ENCODE measurements at regions not wholly inside any gene's neighbourhood (a gene's known extent, or its start where the extent isn't known, plus 50 kb on each side); places are given as distances from the start of the nearest gene placed in this dataset.

DNA sequence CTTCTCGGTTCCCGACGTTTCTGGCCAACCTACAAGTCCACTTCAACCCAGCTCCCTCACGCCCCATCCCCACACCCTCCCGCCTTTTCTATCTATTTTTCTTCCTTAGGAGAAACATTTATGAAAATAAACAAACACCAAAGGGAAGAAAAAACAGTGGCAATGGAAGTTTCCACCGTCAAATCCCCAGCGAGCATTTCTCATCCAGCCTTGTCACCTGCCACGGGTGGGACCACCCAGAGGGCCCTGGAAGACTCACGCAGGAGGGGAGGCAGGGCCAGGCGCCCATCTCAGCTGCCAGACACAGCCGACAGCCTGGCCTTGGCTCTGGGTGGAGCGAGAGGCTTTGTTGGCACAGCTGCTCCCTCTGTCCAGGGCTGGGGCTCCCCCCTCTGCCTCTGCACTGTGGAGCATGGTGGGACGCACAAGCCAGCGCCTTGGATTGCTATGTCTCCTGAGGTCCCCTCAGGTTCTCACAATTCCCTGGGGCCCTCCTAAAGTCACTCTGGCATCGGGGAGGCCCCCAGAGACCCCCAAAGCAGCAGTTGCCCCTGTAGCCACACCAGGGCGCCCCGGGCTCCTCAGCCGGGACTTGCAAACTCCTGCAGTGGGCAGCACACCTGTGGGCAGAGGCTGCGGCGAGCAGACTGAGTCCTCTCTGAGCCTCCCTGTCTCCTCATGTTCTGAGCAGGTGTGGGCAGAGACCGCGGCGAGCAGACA lies 395.7 kb upstream of the SALL3 start:
- intact Hi-C loops (cut with micrococcal nuclease), result no loop called here

GRCh38 chr18:78584459-78585022 lies 395.1 kb upstream of the SALL3 start:
- intact Hi-C loops (cut with micrococcal nuclease), result no loop called here

- intact Hi-C loops (cut with micrococcal nuclease), result no loop called here
These were observed 393.0 kb upstream of the SALL3 start for GRCh38 chr18:78586586-78586985.

DNA sequence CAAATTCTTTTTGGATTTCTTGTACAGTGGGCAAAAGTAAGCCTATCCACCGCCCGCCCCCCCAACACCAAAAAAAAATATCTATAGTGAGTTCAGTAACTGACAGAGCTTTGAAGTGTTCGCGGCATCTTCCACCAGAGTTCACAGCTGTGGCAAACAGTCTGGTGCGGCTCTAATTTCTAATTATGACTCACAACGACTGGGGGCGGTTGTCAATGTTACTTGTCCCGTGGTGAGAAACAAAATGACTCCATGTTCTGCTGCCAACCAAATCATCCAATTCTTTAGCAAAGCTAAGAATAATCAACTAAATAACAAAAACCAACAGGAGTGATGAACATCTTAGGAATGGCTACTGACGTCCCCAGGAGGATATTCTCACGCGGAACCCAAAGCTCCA lies 392.5 kb upstream of the SALL3 start:
- intact Hi-C loops (cut with micrococcal nuclease), result no loop called here

DNA sequence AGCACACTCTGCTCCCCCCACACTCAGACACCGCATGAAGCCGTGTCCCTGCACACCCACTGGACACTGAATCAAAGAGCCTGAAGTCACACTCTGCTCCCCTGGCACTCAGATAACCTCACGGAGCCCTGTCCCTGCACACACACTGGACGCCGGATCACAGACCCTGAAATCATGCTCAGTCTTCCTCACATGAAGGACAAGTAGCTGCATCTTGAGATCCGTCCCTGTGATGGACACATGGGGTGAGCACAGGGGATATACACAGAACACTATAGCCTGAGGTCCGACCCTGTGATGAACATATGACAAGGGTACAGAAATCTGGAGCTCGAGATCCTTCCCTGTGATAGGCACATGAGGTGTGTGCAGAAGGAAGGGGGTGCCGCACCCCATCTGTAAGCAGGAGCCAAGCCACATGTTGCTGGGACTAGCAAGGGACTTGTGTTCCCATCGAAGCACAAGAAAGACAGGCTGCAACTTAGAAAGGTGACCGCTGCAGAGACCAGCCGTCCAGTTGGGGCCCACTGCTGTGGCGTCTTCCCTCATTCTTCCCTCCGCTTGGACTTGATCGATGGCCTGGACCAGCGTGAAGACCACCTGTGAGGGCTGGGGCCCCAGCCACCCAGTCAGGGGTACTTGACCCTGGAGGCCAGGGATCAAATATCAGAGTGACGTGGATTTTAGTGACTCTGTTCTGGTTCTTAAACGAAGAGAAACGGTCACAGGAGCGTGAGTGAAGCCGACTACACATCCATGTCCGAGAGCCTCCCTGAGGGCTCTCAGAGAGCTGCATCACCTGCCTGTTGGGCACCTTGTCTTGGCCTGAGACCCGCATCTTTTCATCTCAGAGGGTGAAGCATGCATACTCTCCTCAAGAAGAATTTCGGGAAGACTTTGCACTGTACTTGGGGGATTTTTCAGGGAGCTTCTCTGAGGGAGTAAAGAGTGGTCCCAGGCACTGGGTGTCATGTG lies 391.7 kb upstream of the SALL3 start:
- intact Hi-C loops (cut with micrococcal nuclease), result no loop called here

DNA sequence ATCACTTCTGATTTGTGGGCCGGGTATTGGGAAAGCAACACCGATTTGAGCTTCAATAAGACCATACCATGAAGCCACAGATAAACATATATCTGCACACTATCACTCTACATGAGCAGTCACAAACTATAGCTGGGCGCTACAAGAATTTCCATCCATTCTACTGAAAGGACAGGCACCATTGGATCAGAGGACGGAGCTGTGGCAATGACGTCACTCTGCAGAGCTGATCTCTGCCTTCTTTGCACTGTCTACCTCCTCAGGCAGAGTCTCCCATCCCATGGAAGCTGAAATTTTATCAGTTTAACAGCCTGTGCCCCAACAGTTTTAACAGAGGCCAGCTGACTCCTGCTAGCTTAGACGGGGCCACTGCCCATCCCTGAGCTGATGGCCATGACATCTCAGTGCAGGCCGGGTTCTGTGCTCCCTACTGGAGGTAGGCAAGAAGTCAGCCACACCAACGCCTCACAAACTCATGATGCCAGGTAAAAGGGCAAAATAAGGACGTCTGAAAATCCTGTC lies 389.6 kb upstream of the SALL3 start:
- intact Hi-C loops (cut with micrococcal nuclease), result no loop called here

DNA sequence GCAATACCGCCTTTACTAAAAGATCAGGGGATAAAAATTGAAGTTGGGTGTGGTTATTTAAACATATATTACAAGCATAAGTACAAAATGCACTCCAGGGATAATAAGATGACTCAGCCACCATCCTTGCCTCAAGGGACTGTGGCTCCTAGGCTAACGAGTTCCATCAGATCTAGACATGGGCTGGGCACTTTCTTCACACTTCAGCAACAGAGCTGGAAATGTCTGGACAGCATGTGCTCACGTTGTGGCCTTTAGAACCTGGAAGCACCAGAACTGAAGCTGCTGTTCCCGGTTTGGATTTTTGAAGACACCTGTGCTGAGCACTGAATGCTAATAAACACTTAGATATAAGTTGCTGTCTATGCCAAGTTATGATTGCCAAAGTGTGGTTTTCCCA lies 384.2 kb upstream of the SALL3 start:
- intact Hi-C loops (cut with micrococcal nuclease), result no loop called here

DNA sequence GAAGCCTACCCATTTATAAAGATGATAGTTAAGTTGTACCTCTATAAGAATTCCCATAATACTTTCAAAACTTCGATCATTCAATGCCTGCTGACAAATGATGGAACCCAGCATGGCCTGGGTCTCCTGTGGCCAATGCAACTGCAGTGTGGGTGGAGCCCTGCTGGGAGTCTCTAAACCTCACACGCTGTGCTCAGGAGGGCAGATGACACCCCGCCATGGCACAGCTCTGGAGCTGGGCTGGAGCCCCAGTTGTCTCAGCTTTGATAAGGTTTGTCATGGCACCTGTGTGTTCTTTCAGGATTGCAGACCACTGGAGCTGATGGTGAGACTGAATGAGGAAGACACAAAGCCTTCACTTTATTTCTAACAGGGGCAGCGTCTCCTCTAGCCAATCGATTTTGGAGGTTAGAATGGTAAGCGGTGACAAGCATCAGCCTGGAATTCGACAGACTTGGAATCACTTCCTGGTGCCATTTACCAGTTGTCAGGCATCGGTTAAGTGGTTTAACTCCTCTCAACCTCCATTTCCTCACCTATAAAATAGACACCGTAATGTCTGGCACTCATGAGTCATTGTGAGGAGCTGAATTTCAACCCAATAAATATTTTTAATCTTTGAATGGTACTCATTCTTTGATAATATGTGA lies 383.6 kb upstream of the SALL3 start:
- intact Hi-C loops (cut with micrococcal nuclease), result no loop called here

GRCh38 chr18:78596794-78597345 lies 382.7 kb upstream of the SALL3 start:
- intact Hi-C loops (cut with micrococcal nuclease), result no loop called here

- intact Hi-C loops (cut with micrococcal nuclease), result no loop called here
These were observed 378.3 kb upstream of the SALL3 start for GRCh38 chr18:78601349-78601748.

DNA sequence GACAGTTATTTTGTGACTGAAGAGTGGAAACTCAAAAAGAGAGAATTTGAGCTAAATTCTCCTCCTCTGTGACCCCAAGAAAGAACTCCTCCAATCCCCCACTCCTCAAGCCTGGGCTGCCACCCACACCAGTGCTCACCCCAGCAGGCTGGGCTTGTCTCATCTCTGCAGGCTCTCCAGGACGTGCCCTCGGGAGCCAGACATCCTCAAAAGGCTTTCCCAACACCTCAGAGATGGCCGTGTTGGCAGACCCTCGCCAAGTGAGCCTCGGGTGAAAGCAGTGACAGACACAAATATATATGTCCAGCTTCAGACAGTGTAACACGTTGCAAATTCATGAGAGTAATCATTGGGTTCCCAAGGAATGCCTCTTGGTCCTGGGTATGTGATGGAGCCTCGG lies 377.7 kb upstream of the SALL3 start:
- intact Hi-C loops (cut with micrococcal nuclease), result no loop called here

DNA sequence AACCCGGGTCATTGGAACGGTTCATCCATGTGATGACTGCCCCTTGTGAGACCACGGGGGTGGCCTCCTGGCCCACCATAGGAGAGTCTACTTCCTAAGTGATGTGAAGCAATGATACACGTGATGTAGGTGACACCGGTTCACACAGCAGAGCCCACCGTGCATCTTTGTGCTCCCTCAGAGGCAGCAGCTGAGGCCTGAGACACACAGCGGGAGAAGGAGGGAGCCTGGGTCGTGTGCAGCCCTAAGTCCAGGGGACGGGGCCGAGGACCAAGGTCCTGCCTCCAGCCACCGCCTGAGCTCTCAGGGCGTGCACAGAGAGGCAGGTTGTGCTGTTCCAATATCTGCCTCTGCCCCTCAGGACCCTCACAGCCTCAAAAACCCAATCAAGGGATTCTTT lies 377.2 kb upstream of the SALL3 start:
- intact Hi-C loops (cut with micrococcal nuclease), result no loop called here

GRCh38 chr18:78603102-78603983 lies 376.3 kb upstream of the SALL3 start:
- intact Hi-C loops (cut with micrococcal nuclease), result no loop called here

DNA sequence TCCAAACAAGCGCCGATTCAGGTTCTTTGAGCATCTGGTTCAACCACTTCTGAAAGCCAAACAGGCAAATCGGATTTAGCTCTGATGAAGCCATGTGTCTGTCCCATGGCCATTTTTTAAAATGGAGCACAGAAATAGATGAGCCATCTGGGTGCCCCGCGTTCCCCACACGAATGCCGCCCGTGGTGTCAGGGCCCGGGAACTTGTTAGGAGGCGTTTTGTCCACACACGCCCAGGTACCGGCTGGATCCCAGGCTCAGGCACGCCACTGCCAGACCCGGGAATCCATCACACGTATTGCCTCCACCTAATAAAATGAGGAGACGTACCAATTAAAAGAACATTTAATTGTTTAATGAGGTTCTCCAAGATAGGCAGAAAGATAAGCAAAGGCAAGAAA lies 374.4 kb upstream of the SALL3 start:
- intact Hi-C loops (cut with micrococcal nuclease), result no loop called here

DNA sequence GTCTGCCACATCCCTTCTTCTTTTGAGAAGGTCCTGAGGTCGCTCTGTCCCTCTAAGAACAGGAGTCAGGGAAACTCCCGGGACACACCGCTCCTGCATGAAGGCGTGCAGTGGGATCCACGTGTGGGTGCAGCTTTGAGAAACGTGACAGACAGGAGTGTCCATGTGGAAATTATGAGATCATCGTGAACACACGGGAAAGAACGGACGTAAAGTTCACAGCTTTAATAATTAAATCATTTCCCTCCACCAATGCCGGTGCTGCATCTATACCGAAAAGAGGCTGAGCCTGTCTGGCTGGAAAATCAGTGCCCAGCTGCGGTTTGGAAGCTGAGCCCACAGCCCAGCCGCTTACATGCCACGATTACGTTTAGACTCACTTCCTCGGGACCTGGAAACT lies 372.4 kb upstream of the SALL3 start:
- intact Hi-C loops (cut with micrococcal nuclease), result no loop called here

DNA sequence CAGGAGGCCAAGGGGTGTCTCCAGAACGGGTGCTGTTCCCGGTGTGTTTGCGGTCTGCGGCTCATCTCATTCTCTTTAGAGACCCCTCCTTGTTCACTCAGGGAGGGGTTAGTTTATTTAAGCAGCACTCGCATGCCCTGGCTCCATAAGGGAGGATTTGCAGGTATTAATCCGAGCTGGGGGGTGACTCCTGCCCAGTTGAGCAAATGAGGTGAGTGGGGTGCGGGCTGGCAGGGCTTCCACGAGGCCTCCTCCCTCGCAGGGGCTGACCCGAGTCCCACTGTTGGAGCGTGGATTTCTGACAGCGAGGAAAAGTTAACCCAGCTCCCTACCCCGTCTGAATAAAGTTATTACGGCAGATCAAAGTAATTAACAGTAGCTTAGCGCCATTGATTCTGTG lies 371.8 kb upstream of the SALL3 start:
- intact Hi-C loops (cut with micrococcal nuclease), result no loop called here

GRCh38 chr18:78610179-78610578 lies 369.4 kb upstream of the SALL3 start:
- intact Hi-C loops (cut with micrococcal nuclease), result no loop called here

GRCh38 chr18:78611201-78611800 lies 368.3 kb upstream of the SALL3 start:
- intact Hi-C loops (cut with micrococcal nuclease), result no loop called here

- intact Hi-C loops (cut with micrococcal nuclease), result no loop called here
These were observed 367.7 kb upstream of the SALL3 start for GRCh38 chr18:78611869-78612268.

GRCh38 chr18:78612318-78612717 lies 367.3 kb upstream of the SALL3 start:
- intact Hi-C loops (cut with micrococcal nuclease), result no loop called here

Measured in T-helper 2 cell treated with Interferon-gamma antibody and Interleukin-4, amounts not matched to agents 100 ng/mL and 5 ng/mL, for 36 hours (primary cell).